NCI-H2029 treated with DMSO at 0.1 percent for 48 hours (cell line): ENCODE measurements at regions not wholly inside any gene's neighbourhood (a gene's known extent, or its start where the extent isn't known, plus 50 kb on each side); places are given as distances from the start of the nearest gene placed in this dataset.
"Not testable (repeated sequence)": the region's sequence is repeated elsewhere in the genome, so short reads cannot be mapped to it uniquely, and the experiment has no call there.

Source experiments
- DNase-seq: peaks from one replicate; lab custom pipeline; 2025; lab: John Stamatoyannopoulos, UW

DNA sequence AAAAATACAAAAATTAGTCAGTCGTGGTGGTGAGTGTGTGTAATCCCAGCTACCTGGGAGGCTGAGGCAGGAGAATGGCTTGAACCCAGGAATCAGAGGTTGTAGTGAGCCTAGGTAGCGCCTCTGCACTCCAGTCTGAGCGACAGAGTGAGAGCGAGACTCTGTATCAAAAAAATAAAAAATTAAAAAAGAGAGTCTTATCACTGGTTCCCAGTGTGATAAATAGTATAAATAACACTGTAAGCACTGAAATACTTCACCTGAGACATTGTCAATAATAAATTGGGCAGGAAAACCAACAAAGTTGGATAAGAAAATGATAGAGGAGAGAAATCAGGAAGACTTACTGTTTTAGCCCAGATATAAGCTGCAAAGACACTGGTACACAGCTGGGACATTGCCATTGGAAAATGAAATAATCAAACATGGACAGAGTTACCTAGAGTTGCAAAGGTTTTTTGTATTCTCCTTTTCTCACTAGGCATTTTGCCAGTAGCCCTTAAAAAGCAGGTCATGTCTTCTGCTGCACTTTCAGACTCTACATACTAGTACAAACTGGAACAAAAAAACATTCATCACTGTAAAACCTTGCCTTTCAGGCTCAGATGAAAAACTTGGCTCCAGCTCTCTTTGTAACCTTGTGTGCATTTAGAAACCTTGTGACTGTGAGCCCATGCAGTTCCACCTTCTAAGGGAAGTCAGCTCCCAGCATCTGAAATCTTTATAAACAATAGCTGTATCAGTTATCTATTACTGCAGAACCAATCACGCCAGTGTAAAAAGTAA, 55.0 kb upstream of the PPP1R2C start:
- no peak for DNase-seq

DNA sequence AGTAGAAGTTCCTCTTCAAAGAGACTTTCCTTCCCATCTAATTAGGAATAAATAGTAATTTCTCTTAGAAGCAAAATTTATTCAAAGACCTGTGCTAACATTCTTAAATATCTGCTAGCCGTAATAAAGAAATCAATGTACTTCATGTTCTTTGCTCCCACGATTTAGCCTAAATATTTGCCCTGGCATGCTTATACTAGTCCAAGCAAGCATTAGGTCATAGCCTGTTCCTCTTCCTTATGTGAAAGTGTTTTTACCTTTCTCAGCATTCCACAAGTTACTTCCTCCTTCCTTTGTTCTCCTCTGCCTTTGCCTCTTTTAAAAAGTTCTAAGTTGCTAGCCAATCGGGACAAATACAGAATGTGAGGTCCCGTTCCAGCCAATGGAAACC, 55.6 kb upstream of the PPP1R2C start:
- not testable (repeated sequence) for DNase-seq

DNA sequence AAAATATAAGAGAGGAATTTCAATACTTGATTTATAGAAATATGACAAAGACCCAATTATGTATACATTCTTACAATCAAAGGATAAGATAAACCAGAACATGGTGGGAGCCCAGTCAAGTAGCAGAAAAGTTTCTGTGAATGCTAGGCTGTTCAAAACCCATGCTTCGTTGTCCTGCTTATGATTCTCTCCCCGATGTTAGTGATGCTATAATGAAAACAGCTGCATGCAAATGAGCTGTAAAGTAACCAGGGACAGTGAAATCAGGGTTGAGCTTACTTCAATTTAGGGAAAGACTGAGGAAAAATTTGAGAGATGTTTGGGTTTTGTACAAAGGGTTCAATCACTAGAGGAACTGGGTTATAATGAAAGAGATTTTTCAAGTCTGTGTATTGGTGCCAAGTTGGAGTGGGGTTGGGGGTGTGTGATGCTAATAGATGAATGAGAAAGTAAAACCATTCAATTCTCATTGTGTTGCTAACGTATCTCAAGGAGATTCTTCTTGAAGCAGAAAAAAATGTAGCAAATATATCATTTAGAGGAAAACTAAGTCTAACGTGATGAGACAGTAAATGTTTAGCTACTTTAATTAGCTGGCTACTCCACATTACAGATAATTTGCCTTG, 59.3 kb upstream of the PPP1R2C start:
- no peak for DNase-seq

DNA sequence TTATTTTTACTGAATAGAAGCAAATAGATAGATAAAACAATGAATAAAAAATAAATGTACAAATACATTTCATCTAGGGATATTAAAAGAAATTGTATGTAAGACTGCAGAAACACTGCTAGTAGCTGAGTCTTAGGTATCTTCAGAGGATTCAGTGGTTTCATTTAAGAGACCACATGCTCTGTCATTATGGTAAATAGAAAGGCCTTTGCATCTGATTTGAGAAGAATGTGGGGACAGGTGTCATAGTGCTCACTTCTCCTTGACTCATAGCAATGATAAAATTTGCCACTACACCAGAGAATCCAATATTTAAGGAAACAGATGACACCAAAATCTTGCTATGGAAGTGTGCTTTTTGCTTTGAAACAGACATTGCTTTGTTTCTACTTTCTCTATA, 59.8 kb upstream of the PPP1R2C start:
- no peak for DNase-seq

DNA sequence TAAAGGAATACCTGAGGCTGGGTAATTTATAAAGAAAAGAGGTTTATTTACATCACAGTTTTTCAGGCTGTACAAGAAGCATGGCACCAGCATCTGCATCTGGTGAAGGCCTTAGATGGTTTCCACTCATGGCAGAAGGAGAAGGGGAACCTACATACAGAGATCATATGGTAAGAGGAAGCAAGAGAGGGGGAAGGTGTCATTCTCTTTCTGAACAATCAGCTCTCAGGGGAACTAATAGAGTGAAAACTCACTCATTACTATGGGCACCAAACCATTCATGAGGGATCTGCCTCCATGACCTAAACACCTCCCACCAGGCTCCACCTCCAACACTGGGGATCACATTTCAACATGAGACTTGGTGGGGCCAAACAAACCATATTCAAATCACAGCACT, 61.7 kb upstream of the PPP1R2C start:
- DNase-seq = no peak

DNA sequence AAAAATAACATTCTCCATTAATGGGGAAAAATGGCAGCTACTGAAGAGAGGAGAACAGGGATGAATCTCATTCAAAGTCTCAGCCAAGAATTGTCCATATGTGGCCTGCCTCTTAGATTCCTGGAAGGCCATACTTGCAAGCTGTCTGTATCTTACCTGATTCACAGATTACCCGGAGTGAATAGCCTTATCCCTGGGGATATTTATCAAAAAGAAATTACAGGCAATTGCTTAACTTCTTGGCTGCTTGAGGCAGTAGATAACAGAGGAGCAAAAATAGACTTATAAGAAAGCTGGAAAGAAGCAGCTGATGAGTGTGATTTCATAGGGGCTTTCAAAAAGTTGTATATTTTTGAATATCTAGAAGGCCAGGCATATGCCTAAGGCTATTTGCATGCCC, 68.8 kb upstream of the PPP1R2C start:
- no peak for DNase-seq

DNA sequence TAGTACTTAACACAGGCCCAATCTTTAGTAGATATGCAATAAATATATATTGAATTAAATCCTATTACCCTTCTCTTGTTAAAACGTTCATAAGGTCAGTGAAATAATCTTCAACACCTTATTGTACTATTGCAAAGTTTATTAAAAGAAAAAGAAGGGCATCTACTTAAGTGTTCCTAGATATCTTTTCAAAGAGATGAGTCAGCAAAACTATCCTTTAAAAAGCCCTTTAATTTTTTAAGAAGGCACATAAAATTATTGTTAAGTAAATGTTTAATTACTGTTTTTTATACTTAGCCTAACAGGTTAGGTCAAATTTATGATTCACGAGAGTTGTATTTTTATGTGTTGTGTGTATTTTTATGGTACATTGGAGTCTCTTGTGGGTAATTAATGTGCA, 77.3 kb upstream of the PPP1R2C start:
- no peak for DNase-seq

DNA sequence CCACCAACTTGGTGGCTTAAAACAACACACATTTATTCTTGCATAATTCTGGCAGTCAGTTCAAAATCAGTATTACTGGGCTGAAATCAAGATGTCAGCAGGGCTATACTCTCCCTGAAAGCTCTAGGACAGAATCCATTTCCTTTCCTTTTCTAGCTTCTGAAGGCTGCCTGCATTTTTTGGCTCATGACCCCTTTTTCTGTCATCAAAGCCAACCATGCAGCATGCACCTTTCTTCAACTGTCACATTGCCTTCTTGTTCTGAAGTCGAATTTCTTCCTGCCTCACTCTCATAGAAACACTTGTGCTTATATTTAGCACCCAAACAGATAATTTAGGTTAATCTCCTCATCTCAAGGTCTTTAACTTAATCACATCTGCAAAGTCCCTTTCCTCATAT, 79.8 kb upstream of the PPP1R2C start:
- no peak for DNase-seq

DNA sequence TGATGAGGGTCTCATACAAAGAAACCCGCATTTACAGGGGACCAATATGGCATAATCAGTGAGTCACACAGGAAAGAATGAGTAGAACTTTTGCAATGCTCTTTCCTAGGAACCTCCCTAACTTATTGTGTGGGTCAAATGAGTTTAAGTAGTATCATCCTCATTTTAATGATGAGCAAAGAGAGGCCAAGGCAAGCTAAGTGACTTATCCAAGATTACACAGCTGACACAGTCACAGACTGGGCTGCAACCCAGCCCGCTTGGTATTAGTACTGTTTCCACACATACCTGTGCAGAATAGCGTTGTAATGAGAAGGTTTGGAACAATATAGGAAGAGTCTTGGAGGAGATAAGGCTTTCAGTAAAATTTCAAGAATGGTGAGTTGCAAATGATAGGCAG, 91.0 kb upstream of the PPP1R2C start:
- DNase-seq = no peak

DNA sequence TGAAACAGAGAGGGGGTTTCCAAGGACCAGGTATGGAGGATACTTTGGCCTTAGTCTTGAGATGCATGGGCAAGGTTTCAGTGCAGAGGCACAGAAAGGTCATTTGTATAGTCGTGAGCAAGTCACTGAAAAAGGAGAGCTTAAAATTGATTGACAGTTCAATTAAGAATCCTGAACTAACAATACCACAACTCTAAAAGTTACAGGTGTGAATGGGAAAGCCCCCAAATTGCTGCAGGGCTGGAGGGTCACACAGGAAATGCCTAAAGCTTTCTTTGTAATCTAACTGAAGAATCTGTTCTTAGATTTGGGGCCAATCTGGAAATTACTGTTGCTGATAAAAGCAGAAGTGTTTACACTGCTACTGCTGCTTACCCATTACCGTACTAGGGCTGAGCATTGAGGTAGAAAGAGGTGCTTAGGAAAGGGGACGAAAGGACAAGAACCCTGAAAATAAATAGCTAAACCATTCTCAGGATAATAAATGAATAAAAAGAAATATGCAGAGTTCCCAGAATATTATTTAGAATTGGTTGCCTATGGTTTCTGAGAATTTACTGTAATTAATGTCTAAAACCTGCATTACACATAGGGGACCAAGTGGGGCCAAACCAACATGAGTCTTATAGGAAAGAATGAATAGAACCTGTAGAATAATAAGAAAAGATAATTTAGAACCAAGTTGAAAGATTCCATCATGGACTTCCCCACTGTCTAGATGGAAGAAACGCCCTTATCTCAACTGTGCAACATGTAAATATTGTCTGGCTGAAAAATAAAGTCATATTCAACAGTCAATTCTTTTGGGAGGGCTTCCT, 91.9 kb upstream of the PPP1R2C start:
- no peak for DNase-seq

DNA sequence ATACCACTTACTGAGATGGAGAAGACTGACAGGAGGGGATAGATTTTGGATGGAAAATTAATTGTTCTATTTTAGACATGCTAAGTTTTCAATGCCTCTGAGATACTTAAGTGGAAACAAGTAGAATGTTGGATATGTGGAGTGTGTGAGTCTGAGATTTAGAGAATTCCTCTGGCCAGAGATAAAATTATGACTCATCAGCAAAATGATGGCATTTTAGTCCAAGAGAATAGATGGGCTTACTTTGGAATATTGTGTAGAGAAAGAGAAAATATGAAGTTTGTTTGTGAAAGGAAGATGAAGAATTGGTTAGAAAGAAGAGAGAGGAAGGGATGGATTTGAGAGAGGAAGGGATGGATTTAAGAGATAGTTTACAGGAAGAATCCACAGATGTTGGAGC, 108.6 kb upstream of the PPP1R2C start:
- DNase-seq = no peak

DNA sequence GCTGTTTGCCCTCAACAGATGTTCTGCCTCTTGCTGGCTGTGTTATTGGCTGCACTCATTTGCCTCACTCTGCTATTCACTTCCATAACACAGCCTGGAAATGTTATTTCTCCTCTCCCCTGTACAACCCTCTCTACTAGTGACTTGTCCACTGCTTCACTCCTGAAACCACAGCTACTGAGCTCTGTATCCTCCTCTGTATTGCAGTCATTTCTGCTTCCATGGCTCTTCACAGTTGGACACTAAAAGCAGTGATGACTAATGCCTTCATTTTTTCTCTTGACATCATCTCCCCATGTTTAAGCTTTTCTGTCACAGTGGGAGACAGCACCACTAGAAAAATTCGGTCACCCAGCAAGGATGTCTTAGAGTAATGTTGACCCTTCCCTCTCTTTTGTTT, 123.0 kb upstream of the PPP1R2C start:
- no peak for DNase-seq

DNA sequence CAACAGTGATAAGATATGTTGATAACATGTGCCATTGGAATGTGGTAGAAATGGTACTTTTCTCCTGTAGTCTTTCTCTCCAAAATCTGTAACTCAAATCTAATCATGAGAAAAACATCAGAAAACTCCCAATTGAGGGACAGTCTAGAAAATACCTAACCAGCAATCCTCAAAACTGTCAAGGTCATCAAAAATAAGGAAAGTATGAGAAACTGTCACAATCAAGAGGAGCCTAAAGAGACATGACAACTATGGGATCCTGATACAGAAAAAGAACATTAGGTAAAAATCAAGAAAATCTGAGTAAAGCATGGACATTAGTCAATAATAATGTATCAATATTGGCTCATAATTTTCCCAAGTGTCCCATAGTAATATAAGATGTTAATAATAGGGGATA, 124.5 kb upstream of the PPP1R2C start:
- no peak for DNase-seq

DNA sequence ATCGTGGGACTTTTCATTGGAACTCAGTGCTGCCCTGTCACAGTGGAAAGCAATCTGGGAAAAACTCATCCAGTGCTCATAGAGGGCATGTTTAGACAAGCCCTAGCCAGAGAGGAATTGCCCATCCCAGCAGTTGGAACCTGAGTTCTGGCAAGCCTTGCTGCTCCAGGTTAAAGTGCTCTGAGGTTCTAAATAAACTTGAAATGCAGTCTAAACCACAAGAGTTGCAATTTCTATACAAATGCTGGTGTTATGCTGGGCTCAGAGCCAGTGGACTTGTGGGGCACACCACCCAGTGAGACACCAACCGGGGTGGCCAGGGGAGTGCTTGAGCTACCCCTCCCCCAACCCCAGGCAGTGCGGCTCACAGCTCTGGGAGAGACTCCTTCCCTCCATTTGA, 142.8 kb upstream of the PPP1R2C start:
- no peak for DNase-seq

DNA sequence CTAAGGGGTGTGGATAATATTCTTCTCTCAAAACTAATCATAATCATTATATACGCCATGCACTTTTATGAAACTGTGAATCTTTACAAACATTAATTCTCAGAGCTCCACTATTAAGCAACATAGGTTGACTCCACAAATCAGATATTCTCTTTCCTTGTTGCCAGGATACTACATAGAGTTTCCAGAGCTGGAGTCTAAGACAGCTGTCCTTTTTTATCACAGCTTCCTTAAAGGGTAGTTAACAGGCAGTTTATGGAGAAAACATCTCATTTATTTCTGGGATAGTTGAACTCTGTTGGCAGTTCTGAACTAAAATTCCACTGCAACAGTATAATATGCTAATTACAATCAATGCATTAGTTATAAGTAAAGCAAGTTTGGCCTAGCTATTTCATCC, 152.1 kb upstream of the PPP1R2C start:
- no peak for DNase-seq

DNA sequence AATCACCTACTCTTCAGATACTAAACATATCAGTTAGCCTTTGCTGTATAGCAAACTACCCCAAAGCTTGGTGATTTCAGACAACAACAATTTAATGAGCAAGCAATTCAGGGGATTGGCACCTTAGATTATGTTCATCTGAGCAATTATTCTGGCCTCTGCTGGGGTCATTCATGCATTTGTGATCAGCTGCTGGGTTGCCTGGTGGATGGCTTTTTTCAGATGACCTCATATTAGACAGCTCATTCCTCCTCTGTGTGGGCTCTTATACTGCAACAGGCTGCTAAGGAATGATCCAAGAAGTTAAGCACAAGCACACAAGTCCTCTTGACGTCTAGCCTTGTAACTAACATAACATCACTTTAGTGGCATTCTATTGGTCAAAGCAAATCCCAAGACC, 153.0 kb upstream of the PPP1R2C start:
- DNase-seq = no peak

DNA sequence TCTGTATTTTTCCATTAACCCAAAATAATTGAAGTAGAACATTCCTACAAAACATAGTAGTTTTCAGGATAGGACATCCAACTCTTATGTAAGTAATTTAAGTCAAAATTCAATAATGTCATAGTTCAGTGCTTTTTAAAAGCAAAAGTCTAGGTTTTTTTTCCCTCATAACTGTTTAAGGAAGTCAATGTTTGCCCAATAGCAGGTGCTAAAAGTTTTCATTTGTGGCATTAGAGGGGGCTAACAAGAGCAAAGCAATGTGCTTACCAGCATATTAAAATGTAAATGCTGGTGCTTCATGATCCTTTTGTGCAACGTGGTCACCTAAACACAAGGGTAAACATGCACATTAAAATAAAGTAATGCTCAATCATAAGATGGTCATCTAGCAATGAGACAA, 155.2 kb upstream of the PPP1R2C start:
- DNase-seq = no peak

DNA sequence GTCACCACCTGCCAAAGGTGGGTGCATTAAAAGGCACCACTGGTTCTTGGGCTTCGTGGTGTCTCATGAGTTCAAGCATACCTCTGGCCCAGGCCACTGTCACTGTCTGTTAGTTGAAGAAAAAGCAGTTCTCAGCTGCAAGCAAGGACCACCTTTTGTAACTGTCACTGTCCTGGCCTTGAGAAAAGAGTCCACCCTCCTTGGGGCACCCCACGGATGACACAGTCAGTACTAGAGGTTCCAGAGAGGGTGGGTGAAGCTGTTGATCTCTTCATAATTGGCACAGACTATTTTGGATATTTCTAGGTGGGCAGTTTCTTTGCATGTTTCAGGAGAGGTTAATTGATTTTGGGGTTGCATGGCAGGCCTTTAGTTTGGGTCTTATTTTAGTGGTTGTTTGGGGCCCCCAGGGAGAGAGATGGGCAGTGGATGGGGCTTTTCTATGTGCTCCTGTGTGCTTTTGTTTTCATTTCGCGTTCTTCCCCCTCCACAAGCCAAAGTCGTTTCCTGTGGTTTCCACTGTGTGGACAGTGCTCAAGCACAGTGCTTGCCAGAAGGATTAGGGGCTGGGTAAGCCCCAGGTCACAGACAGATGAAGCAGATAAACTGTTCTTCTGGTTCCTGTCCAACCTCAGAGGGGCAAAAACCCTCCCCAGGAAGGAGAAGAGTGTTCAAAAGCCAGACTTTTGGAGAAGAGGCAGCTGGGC, 156.2 kb upstream of the PPP1R2C start:
- no peak for DNase-seq

DNA sequence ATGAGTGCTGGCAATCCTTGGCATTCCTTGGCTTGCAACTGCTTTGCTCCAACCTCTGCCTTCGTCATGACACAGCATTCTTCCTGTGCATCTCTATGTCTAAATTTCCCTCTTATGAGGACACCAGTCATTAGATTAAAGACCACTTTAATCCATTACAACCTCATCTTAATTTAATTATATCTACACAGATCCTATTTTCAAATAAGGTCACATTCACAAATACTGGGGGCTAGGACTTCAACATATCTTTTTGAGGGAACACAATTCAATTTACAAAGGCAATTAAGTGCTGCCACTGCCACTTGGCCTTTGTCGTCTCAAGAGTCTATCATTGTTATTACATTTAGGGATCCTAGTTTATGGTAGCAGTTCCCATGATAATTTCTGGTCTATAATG, 163.7 kb upstream of the PPP1R2C start:
- DNase-seq = no peak

DNA sequence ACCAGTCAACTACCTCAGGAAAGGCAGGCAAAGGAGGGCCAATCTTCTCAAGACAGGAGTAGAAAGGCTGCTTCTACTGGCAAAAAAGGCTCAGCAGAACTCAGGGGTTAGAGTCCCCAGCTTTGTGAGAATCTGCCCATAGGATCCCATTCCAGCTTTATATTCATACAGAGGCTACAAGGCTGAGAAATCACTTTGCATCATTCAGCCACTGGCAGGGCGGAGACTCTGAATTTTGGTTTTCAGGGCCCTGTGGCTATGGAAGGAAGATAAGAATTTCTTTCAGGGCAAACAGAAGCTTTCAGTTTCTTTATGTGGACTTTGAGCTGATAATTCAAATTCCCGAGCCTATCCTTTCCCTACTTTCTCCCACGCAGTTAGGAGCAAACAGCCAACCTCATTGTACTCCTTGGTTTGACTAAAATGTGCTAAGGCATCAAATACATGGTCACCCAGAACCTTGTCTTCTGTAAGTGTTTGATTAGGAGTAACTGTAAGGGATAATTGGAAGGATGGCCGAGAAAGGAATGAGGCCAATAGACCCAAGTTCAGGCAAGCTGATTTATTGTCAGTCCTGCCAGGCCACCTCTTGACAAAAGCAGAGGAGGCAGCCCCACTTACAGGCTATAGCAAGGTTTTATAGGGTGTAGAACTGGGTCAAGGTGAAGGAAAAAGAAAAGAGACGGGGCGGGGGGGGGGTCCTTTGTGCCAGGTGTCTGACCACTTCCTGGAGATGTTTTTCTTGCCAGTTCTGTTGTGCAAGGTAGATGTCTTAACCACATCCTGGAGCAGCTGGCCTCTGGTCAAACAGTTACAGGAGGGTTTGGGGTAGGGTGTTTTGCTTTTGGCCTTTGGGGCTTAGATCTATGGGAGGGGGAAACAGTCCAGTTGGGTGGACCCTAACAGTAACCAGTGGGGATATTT, 165.3 kb upstream of the PPP1R2C start:
- no peak for DNase-seq

DNA sequence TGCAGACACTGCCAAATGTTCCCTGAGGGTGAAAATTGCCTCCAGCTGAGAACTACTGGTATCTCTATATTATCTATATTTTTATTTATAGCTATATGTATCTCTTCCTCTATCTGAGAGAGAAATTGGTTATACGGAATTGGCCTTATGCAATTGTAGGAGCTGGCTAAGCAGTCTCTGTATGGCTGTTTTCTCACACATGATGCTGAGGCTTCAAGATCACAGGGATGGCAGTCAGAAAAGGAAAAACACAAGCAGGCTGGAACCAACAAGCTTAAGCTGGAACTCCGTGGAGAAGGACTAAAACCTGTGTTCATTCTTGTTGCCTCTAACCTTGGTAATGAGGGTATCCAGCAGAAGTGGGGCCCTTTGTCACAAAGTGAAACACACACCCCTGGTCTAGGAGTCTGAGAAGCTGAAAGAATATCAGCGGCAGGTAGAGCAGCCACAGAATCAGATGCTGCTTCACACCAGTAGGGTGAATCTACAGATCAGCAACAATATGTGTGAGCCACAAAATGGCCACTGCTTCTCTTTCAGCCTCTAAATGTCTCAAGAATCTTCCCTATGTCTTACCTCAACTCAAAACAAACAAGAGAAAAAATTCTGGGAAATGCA, 166.5 kb upstream of the PPP1R2C start:
- no peak for DNase-seq
